HG03045 (cell line): ENCODE measurements at regions not wholly inside any gene's neighbourhood (a gene's known extent, or its start where the extent isn't known, plus 50 kb on each side); places are given as distances from the start of the nearest gene placed in this dataset.

Experiments
- ATAC-seq: cut with Tn5 transposase; IDR thresholded peaks from one replicate; pipeline ENCODE4 v1.9.1; 2021; ENCODE audit warnings: mild to moderate bottlenecking, moderate library complexity; ENCODE audit not compliant: unreplicated experiment

GRCh38 chr12:65596514-65597091 lies 227.7 kb upstream of the HMGA2 start:
- no peak for ATAC-seq

GRCh38 chr12:65597527-65597926 lies 226.8 kb upstream of the HMGA2 start:
- ATAC-seq = no peak

- ATAC-seq = no peak
Measured at GRCh38 chr12:65598688-65599087, 225.6 kb upstream of the HMGA2 start.

GRCh38 chr12:65602253-65602609 lies 222.1 kb upstream of the HMGA2 start:
- ATAC-seq = no peak

- peak; percentile 69 for ATAC-seq
Measured at GRCh38 chr12:65602610-65603295, 221.5 kb upstream of the HMGA2 start.

- no peak for ATAC-seq
Measured at GRCh38 chr12:65603438-65604351, 220.6 kb upstream of the HMGA2 start.

GRCh38 chr12:65605019-65605418 lies 219.3 kb upstream of the HMGA2 start:
- no peak for ATAC-seq

GRCh38 chr12:65606008-65606766 lies 218.1 kb upstream of the HMGA2 start:
- ATAC-seq = no peak

GRCh38 chr12:65607401-65607841 lies 216.9 kb upstream of the HMGA2 start:
- no peak for ATAC-seq

GRCh38 chr12:65608319-65608916 lies 215.9 kb upstream of the HMGA2 start:
- no peak for ATAC-seq

GRCh38 chr12:65609359-65609771 lies 214.9 kb upstream of the HMGA2 start:
- no peak for ATAC-seq

GRCh38 chr12:65611396-65611795 lies 212.9 kb upstream of the HMGA2 start:
- no peak for ATAC-seq

- no peak for ATAC-seq
Measured at GRCh38 chr12:65612440-65612839, 211.8 kb upstream of the HMGA2 start.

- ATAC-seq = no peak
Measured at GRCh38 chr12:65613692-65614091, 210.6 kb upstream of the HMGA2 start.

- no peak for ATAC-seq
Measured at GRCh38 chr12:65614259-65614889, 209.9 kb upstream of the HMGA2 start.

GRCh38 chr12:65615118-65615517 lies 209.2 kb upstream of the HMGA2 start:
- no peak for ATAC-seq

GRCh38 chr12:65616022-65616421 lies 208.3 kb upstream of the HMGA2 start:
- no peak for ATAC-seq

- ATAC-seq = no peak
Measured at GRCh38 chr12:65618588-65618987, 205.7 kb upstream of the HMGA2 start.

- no peak for ATAC-seq
Measured at GRCh38 chr12:65619018-65619417, 205.3 kb upstream of the HMGA2 start.

GRCh38 chr12:65620046-65620445 lies 204.2 kb upstream of the HMGA2 start:
- no peak for ATAC-seq
